ENCODE measurements at regions not wholly inside any gene's neighbourhood (a gene's known extent, or its start where the extent isn't known, plus 50 kb on each side); places are given as distances from the start of the nearest gene placed in this dataset.
"Not testable (repeated sequence)": the region's sequence is repeated elsewhere in the genome, so short reads cannot be mapped to it uniquely, and the experiment has no call there.

- 0 to 26% methylated on average over 1 of the region's 1 CpG for WGBS, 2 donors
- Histone ChIP-seq H3K4me3 (no peak overlapping the region), H3K9me3 (no peaks in the 10 kb centered on the region), H3K4me1 (no peaks in the 10 kb centered on the region), H3K27ac (no peak overlapping the region), H3K36me3 (no peaks in the 10 kb centered on the region), H3K27me3 (peaks cover 0 to 8% (median 0%) of the 10 kb centered on the region in 4 donors)
- intact Hi-C loops (cut with DNase I) = no loop called here
- DNase-seq (no peak), ATAC-seq (no peak), FAIRE-seq (no peak)
- no peak for TF ChIP-seq CTCF (IDR thresholded peaks at IDR 0.05)
Measured at GRCh38 chr14:106651016-106651415, 1124.6 kb downstream of the TMEM121 start.

- Histone ChIP-seq H3K27ac (no peak overlapping the region), H3K27me3 (peaks cover 0 to 8% (median 0%) of the 10 kb centered on the region in 4 donors), H3K36me3 (no peaks in the 10 kb centered on the region), H3K9me3 (no peaks in the 10 kb centered on the region), H3K4me1 (no peaks in the 10 kb centered on the region), H3K4me3 (no peak overlapping the region)
- no peak for DNase-seq
- 23 to 38% methylated on average over 2 of the region's 2 CpGs for WGBS, 2 donors
- intact Hi-C loops (cut with DNase I) = no loop called here
- TF ChIP-seq CTCF (IDR thresholded peaks at IDR 0.05) = no peak
- no peak for ATAC-seq
- FAIRE-seq = no peak
Measured at GRCh38 chr14:106652494-106652893, 1126.1 kb downstream of the TMEM121 start.

DNA sequence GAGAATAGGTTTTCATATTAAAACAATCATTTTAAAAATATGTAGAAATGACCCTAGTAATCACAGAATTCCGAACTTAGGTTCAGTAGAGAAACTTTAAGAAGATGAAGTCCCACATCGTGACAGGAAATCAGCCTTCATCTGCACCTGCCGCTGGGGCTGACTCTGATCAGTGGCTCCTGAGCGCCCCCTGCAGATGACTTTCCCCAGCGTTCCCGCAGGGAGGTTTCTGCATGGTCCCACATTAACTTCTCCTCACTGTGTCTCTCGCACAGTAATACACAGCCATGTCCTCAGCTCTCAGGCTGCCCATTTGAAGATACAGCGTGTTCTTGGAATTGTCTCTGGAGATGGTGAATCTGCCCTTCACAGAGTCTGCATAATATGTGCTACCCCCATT lies 1131.1 kb downstream of the TMEM121 start:
- Histone ChIP-seq H3K36me3 (no peaks in the 10 kb centered on the region), H3K4me1 (no peaks in the 10 kb centered on the region), H3K27ac (no peak overlapping the region), H3K4me3 (no peak overlapping the region), H3K9me3 (no peaks in the 10 kb centered on the region), H3K27me3 (peaks cover 0 to 8% (median 0%) of the 10 kb centered on the region in 4 donors)
- FAIRE-seq (no peak), DNase-seq (peak in 2 of 6 donors; percentile 42 to 75), ATAC-seq (no peak)
- 44 to 59% methylated on average over 8 of the region's 8 CpGs for WGBS, 2 donors
- TF ChIP-seq CTCF (IDR thresholded peaks at IDR 0.05) = peak in 2 of 4 donors; percentile 15 to 19
- intact Hi-C loops (cut with DNase I) = no loop called here

DNA sequence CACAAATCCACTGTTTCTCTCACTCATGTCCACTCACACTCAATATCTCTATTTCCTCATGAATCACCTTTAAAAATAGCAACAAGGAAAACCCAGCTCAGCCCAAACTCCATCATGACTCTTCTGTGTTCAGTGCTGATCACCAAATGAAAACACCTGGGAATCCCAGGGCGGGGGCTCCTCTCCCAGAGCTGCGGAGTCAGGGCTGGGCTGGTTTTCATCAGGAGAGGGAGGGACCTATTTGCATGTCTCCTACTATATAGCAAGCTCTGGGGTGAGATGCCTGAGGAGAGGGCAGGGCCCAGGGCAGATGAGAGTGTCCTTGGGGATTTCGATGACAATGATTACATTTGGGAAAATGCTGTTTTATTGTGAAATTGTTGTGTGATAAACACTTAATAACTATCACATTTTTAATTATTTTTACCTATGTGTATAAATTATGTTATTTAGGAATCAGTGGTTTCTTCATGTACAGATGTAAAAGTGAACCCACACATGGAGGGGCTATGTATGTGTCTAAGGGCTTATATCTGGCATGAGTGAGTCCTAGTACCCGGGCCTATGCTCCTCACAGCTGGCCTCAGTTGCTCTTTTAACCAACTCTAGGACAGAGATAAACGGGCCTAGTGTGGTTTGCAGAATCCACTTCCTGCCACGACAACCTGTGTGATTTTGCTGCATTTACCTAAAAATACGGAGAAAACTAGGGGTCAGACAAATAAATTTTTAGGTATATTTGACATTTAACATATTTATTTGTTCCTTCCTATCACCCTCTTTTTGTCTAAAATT lies 1131.9 kb downstream of the TMEM121 start:
- H3K4me1 ChIP-seq; H3K27me3 ChIP-seq; H3K27ac ChIP-seq; FAIRE-seq; H3K36me3 ChIP-seq; intact Hi-C loops (cut with DNase I); ATAC-seq; H3K4me3 ChIP-seq; DNase-seq; H3K9me3 ChIP-seq: not testable (repeated sequence)
- WGBS, 2 donors = 51 to 52% methylated on average over 7 of the region's 7 CpGs

- H3K27me3 ChIP-seq; H3K36me3 ChIP-seq; FAIRE-seq; intact Hi-C loops (cut with DNase I); H3K27ac ChIP-seq; H3K4me3 ChIP-seq; DNase-seq; H3K9me3 ChIP-seq; H3K4me1 ChIP-seq: not testable (repeated sequence)
- peak in 1 of 4 donors; percentile 25 for ATAC-seq
- 33 to 52% methylated on average over 4 of the region's 4 CpGs for WGBS, 2 donors
Measured at GRCh38 chr14:106661561-106661960, 1135.2 kb downstream of the TMEM121 start.

DNA sequence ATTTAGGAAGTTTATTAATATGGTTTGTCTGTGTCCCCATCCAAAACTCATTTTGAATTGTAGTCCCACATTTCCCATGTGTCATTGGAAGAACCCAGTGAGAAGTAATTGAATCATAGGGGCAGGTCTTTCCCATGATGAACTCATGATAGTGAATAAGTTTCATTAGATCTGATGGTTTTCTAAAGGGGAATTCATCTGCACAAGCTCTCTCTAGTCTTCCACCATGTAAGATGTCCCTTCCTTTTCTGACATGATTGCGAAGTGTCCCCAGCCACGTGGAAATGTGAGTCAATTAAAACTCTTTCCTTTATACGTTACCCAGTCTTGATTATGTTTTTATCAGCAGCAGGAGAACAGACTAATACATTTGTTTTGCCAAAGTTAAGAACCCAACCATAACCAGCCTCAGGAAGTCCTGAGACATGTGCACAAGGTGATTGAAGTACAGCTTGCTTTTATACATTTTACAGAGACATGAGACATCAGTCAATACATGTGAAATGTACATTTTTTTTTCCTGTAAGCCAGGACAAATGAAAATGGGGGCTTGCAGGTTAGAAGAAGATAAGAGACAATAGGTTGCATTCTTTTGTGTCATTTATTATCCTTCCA lies 1136.7 kb downstream of the TMEM121 start:
- 52 to 67% methylated on average over 3 of the region's 3 CpGs for WGBS, 2 donors
- FAIRE-seq (no peak), ATAC-seq (no peak), DNase-seq (no peak)
- H3K4me1 ChIP-seq = no peaks in the 10 kb centered on the region
- no peak for TF ChIP-seq CTCF (IDR thresholded peaks at IDR 0.05)
- H3K27ac ChIP-seq = no peak overlapping the region
- peaks cover 0 to 16% (median 6%) of the 10 kb centered on the region in 4 donors for H3K27me3 ChIP-seq
- H3K9me3 ChIP-seq = no peaks in the 10 kb centered on the region
- intact Hi-C loops (cut with DNase I) = no loop called here
- H3K4me3 ChIP-seq = no peak overlapping the region
- no peaks in the 10 kb centered on the region for H3K36me3 ChIP-seq

GRCh38 chr14:106663805-106664410 lies 1137.5 kb downstream of the TMEM121 start:
- 43 to 47% methylated on average over 13 to 17 of the region's 19 CpGs for WGBS, 2 donors
- intact Hi-C loops (cut with DNase I); H3K4me3 ChIP-seq; H3K9me3 ChIP-seq; ATAC-seq; FAIRE-seq; H3K36me3 ChIP-seq; H3K4me1 ChIP-seq; H3K27ac ChIP-seq: not testable (repeated sequence)
- peaks cover 0 to 24% (median 10%) of the 10 kb centered on the region in 4 donors for H3K27me3 ChIP-seq
- peak in 1 of 6 donors; percentile 23 for DNase-seq
